ENCODE measurements at regions not wholly inside any gene's neighbourhood (a gene's known extent, or its start where the extent isn't known, plus 50 kb on each side); places are given as distances from the start of the nearest gene placed in this dataset.
"Not testable (repeated sequence)": the region's sequence is repeated elsewhere in the genome, so short reads cannot be mapped to it uniquely, and the experiment has no call there.

DNA sequence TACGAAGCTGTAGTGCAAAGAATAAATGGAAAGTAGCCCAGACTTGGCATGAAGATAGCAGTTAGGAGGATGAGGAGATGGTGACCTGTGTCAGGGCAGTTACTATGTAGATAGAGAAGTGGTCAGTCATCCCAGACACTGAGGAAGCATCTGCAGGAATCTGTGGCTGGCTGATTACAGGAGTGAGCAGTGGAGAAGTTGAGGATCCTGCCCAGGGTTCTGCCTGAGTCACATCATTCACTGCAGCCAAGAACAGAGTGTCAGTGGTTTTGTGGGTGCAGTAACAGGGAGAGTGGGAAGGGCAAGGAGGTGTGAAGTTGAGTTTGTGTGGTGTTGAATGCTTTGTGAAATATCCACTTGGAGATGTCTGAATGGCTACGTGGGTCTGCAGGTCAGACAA lies 676.4 kb upstream of the NRP1 start:
- H3K36me3 ChIP-seq = no peaks in the 10 kb centered on the region
- no peaks in the 10 kb centered on the region for H3K9me3 ChIP-seq
- no peaks in the 10 kb centered on the region for H3K27me3 ChIP-seq
- H3K4me3 ChIP-seq = no peak overlapping the region
- H3K4me1 ChIP-seq = no peaks in the 10 kb centered on the region
- no peak overlapping the region for H3K27ac ChIP-seq
- intact Hi-C loops (cut with DNase I) = no loop called here
- TF ChIP-seq, protein P1, sequence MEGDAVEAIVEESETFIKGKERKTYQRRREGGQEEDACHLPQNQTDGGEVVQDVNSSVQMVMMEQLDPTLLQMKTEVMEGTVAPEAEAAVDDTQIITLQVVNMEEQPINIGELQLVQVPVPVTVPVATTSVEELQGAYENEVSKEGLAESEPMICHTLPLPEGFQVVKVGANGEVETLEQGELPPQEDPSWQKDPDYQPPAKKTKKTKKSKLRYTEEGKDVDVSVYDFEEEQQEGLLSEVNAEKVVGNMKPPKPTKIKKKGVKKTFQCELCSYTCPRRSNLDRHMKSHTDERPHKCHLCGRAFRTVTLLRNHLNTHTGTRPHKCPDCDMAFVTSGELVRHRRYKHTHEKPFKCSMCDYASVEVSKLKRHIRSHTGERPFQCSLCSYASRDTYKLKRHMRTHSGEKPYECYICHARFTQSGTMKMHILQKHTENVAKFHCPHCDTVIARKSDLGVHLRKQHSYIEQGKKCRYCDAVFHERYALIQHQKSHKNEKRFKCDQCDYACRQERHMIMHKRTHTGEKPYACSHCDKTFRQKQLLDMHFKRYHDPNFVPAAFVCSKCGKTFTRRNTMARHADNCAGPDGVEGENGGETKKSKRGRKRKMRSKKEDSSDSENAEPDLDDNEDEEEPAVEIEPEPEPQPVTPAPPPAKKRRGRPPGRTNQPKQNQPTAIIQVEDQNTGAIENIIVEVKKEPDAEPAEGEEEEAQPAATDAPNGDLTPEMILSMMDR (IDR thresholded peaks at IDR 0.05) = no peak
- DNase-seq (ENCODE audit: low spot score in 2 of 2) = no peak

DNA sequence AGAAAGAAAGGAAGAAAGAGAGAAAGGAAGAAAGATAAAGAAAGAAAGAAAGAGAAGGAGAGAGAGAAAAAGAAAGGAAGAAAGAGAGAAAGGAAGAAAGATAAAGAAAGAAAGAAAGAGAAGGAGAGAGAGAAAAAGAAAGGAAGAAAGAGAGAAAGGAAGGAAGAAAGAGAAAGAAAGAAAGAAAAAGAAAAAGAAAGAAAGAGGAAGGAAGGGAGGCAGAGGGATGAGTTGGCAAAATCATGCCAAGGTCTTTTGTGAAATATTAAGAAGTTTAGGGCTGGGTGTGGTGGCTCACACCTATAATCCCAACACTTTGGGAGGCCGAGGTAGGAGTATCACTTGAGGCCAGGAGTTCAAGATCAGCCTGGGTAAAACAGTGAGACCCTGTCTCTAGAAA lies 675.8 kb upstream of the NRP1 start:
- DNase-seq (ENCODE audit: low spot score in 2 of 2); H3K4me1 ChIP-seq; intact Hi-C loops (cut with DNase I); H3K36me3 ChIP-seq; H3K4me3 ChIP-seq; H3K9me3 ChIP-seq; H3K27me3 ChIP-seq; H3K27ac ChIP-seq: not testable (repeated sequence)

DNA sequence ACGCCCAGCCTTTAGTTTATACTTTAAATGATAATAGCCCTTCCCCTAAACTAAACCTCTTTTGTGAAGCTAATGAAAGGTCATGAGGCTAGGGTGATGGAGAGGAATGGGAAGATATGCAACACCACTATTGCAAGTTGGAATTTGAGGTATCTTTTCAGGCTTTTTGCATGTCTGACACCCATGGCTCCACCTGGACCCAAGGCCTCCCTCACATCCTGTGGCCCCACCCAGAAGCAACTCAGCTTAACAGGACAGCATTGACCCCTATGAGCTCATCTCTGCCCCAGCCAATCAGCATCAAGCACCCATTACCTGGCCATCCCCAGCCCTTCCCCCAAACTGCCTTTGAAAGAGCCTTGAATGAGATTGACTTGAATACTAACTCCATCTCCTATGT lies 674.2 kb upstream of the NRP1 start:
- TF ChIP-seq, protein P1 (IDR thresholded peaks at IDR 0.05) = no peak
- intact Hi-C loops (cut with DNase I) = no loop called here
- Histone ChIP-seq H3K4me3 (no peak overlapping the region), H3K9me3 (no peaks in the 10 kb centered on the region), H3K27ac (no peak overlapping the region), H3K27me3 (no peaks in the 10 kb centered on the region), H3K36me3 (no peaks in the 10 kb centered on the region), H3K4me1 (no peaks in the 10 kb centered on the region)
- DNase-seq (ENCODE audit: low spot score in 2 of 2) = no peak

DNA sequence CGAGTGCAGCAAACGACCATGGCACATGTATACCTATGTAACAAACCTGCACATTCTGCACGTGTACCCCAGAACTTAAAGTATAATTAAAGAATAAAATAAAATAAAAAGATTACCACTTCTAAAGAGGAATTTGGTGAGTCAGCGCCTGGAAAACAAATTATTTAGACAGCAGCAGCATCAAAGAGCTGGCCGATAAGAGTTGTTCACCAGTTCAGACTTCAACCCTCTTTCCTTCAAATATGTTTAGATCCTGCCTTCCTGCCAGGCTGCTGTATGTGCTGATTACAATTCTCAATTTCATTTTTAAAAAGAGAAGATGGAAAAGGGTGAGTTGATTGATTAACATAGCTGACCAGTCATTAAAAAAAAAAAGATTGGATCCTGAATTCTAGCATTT lies 672.0 kb upstream of the NRP1 start:
- no peak overlapping the region for H3K27ac ChIP-seq
- no peak for DNase-seq (ENCODE audit: low spot score in 2 of 2)

DNA sequence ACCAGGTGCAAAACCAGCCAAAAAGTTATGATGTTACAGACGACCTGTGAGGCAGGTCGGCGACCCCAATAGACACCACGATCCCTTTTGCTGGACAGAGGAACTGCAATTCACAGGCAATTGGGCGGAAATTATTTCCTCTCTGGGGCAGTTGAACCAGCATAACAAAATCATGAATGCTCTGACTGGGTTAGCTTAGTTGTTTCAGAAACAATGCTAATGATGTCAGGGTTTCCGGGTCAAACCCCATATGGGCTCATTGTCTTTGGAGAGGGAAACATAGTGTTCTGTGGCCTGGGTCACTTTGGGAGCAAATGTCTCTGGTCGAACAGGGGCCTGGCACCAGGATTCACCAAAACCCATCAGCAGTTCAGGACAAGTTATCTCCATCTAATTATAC lies 669.1 kb upstream of the NRP1 start:
- no peaks in the 10 kb centered on the region for H3K9me3 ChIP-seq
- no peak for DNase-seq (ENCODE audit: low spot score in 2 of 2)
- TF ChIP-seq, protein P1 (IDR thresholded peaks at IDR 0.05) = no peak
- intact Hi-C loops (cut with DNase I) = no loop called here
- H3K4me1 ChIP-seq = no peaks in the 10 kb centered on the region
- no peak overlapping the region for H3K4me3 ChIP-seq
- no peaks in the 10 kb centered on the region for H3K36me3 ChIP-seq
- no peak overlapping the region for H3K27ac ChIP-seq
- H3K27me3 ChIP-seq = no peaks in the 10 kb centered on the region

More for the DNA sequence above, 672.0 kb upstream of the NRP1 start:
- TF ChIP-seq, protein P1 (IDR thresholded peaks at IDR 0.05) = no peak
- H3K9me3 ChIP-seq = no peaks in the 10 kb centered on the region
- H3K36me3 ChIP-seq = no peaks in the 10 kb centered on the region
- no peaks in the 10 kb centered on the region for H3K4me1 ChIP-seq
- H3K4me3 ChIP-seq = no peak overlapping the region
- intact Hi-C loops (cut with DNase I) = no loop called here
- H3K27me3 ChIP-seq = no peaks in the 10 kb centered on the region

DNA sequence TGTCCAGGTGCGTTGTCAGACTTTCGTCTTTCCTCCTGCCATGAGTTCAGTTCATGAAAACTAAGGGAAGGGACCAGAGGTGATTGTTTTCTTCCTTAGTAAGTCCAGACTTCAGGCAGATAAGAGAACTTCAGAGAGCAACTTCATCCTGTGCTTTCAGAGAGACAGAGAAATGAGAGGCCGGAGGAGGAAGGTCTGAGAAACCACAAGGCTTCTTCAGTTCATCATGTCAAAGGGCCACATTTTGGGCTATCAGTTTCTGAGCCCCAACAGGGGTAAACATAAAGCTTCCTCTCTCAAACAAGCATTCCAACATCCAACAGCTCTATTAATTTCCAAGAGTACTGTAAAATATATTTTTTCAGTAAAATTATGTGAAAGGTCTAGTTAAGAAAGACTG lies 668.4 kb upstream of the NRP1 start:
- H3K4me1 ChIP-seq = no peaks in the 10 kb centered on the region
- H3K4me3 ChIP-seq = no peak overlapping the region
- no peaks in the 10 kb centered on the region for H3K36me3 ChIP-seq
- no peaks in the 10 kb centered on the region for H3K9me3 ChIP-seq
- intact Hi-C loops (cut with DNase I) = no loop called here
- H3K27me3 ChIP-seq = no peaks in the 10 kb centered on the region
- no peak overlapping the region for H3K27ac ChIP-seq
- TF ChIP-seq, protein P1 (IDR thresholded peaks at IDR 0.05) = no peak
- no peak for DNase-seq (ENCODE audit: low spot score in 2 of 2)

All from ascending aorta (tissue), 2 donors.